ENCODE measurements at regions not wholly inside any gene's neighbourhood (a gene's known extent, or its start where the extent isn't known, plus 50 kb on each side); places are given as distances from the start of the nearest gene placed in this dataset.

DNA sequence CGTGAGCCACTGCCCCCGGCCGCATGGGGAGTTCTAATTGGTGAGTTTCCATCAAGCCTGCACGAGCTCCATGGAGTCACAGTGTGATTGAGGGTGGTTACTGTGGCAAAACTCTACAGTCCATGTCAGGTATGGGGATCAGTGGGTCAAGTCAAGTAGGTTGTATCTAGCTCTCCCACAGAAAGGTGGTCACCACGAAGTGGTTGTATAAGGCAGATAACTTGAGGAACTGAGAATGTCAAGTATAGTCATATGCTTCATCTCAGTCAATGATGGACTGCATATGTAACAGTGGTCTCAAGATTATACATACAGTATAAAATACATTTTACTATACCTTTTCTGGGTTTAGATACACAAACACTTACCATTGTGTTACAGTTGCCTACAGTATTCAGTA lies 348.6 kb upstream of the ZP4 start:
- TF ChIP-seq BACH2 (CRISPR knock-in tag; IDR thresholded peaks at IDR 0.05; ENCODE audit: borderline replicate concordance) (no peak), OSR1 (CRISPR knock-in tag; IDR thresholded peaks at IDR 0.05) (no peak), ESRRG (CRISPR knock-in tag; IDR thresholded peaks at IDR 0.05) (no peak), ZNF8 (CRISPR knock-in tag; IDR thresholded peaks at IDR 0.05) (no peak), PPARA (CRISPR knock-in tag; IDR thresholded peaks at IDR 0.05; ENCODE audit: borderline replicate concordance) (no peak), RARB (CRISPR knock-in tag; IDR thresholded peaks at IDR 0.05) (no peak), ZFP3 (CRISPR knock-in tag; IDR thresholded peaks at IDR 0.05) (no peak), SNAI2 (CRISPR knock-in tag; IDR thresholded peaks at IDR 0.05) (no peak), TOX (CRISPR knock-in tag; IDR thresholded peaks at IDR 0.05; ENCODE audit: borderline replicate concordance) (no peak), ARNTL (CRISPR knock-in tag; IDR thresholded peaks at IDR 0.05; ENCODE audit: borderline replicate concordance, low read depth) (no peak), ZNF70 (CRISPR knock-in tag; IDR thresholded peaks at IDR 0.05) (no peak), ZFP30 (CRISPR knock-in tag; IDR thresholded peaks at IDR 0.05) (no peak), TCF4 (CRISPR knock-in tag; IDR thresholded peaks at IDR 0.05; ENCODE audit: borderline replicate concordance) (no peak), ISL1 (CRISPR knock-in tag; IDR thresholded peaks at IDR 0.05) (no peak), ZNF565 (CRISPR knock-in tag; conservative IDR thresholded peaks at IDR 0.05; ENCODE audit: low read depth) (no peak)
- TF ChIP-seq, protein P1, sequence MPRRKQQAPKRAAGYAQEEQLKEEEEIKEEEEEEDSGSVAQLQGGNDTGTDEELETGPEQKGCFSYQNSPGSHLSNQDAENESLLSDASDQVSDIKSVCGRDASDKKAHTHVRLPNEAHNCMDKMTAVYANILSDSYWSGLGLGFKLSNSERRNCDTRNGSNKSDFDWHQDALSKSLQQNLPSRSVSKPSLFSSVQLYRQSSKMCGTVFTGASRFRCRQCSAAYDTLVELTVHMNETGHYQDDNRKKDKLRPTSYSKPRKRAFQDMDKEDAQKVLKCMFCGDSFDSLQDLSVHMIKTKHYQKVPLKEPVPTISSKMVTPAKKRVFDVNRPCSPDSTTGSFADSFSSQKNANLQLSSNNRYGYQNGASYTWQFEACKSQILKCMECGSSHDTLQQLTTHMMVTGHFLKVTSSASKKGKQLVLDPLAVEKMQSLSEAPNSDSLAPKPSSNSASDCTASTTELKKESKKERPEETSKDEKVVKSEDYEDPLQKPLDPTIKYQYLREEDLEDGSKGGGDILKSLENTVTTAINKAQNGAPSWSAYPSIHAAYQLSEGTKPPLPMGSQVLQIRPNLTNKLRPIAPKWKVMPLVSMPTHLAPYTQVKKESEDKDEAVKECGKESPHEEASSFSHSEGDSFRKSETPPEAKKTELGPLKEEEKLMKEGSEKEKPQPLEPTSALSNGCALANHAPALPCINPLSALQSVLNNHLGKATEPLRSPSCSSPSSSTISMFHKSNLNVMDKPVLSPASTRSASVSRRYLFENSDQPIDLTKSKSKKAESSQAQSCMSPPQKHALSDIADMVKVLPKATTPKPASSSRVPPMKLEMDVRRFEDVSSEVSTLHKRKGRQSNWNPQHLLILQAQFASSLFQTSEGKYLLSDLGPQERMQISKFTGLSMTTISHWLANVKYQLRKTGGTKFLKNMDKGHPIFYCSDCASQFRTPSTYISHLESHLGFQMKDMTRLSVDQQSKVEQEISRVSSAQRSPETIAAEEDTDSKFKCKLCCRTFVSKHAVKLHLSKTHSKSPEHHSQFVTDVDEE (CRISPR knock-in tag; IDR thresholded peaks at IDR 0.05), result no peak
- TF ChIP-seq, protein P2, sequence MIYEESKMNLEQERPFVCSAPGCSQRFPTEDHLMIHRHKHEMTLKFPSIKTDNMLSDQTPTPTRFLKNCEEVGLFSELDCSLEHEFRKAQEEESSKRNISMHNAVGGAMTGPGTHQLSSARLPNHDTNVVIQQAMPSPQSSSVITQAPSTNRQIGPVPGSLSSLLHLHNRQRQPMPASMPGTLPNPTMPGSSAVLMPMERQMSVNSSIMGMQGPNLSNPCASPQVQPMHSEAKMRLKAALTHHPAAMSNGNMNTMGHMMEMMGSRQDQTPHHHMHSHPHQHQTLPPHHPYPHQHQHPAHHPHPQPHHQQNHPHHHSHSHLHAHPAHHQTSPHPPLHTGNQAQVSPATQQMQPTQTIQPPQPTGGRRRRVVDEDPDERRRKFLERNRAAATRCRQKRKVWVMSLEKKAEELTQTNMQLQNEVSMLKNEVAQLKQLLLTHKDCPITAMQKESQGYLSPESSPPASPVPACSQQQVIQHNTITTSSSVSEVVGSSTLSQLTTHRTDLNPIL (CRISPR knock-in tag; IDR thresholded peaks at IDR 0.05; ENCODE audit: low read depth), result no peak
- TF ChIP-seq, protein P3, sequence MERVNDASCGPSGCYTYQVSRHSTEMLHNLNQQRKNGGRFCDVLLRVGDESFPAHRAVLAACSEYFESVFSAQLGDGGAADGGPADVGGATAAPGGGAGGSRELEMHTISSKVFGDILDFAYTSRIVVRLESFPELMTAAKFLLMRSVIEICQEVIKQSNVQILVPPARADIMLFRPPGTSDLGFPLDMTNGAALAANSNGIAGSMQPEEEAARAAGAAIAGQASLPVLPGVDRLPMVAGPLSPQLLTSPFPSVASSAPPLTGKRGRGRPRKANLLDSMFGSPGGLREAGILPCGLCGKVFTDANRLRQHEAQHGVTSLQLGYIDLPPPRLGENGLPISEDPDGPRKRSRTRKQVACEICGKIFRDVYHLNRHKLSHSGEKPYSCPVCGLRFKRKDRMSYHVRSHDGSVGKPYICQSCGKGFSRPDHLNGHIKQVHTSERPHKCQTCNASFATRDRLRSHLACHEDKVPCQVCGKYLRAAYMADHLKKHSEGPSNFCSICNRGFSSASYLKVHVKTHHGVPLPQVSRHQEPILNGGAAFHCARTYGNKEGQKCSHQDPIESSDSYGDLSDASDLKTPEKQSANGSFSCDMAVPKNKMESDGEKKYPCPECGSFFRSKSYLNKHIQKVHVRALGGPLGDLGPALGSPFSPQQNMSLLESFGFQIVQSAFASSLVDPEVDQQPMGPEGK (CRISPR knock-in tag; IDR thresholded peaks at IDR 0.05; ENCODE audit: borderline replicate concordance), result no peak
- TF ChIP-seq, protein P4, sequence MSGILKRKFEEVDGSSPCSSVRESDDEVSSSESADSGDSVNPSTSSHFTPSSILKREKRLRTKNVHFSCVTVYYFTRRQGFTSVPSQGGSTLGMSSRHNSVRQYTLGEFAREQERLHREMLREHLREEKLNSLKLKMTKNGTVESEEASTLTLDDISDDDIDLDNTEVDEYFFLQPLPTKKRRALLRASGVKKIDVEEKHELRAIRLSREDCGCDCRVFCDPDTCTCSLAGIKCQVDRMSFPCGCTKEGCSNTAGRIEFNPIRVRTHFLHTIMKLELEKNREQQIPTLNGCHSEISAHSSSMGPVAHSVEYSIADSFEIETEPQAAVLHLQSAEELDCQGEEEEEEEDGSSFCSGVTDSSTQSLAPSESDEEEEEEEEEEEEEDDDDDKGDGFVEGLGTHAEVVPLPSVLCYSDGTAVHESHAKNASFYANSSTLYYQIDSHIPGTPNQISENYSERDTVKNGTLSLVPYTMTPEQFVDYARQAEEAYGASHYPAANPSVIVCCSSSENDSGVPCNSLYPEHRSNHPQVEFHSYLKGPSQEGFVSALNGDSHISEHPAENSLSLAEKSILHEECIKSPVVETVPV (CRISPR knock-in tag; IDR thresholded peaks at IDR 0.05), result no peak
- TF ChIP-seq, protein P5, sequence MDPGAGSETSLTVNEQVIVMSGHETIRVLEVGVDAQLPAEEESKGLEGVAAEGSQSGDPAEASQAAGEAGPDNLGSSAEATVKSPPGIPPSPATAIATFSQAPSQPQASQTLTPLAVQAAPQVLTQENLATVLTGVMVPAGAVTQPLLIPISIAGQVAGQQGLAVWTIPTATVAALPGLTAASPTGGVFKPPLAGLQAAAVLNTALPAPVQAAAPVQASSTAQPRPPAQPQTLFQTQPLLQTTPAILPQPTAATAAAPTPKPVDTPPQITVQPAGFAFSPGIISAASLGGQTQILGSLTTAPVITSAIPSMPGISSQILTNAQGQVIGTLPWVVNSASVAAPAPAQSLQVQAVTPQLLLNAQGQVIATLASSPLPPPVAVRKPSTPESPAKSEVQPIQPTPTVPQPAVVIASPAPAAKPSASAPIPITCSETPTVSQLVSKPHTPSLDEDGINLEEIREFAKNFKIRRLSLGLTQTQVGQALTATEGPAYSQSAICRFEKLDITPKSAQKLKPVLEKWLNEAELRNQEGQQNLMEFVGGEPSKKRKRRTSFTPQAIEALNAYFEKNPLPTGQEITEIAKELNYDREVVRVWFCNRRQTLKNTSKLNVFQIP (CRISPR knock-in tag; IDR thresholded peaks at IDR 0.05; ENCODE audit: borderline replicate concordance, low read depth), result no peak
- no peak for ATAC-seq

DNA sequence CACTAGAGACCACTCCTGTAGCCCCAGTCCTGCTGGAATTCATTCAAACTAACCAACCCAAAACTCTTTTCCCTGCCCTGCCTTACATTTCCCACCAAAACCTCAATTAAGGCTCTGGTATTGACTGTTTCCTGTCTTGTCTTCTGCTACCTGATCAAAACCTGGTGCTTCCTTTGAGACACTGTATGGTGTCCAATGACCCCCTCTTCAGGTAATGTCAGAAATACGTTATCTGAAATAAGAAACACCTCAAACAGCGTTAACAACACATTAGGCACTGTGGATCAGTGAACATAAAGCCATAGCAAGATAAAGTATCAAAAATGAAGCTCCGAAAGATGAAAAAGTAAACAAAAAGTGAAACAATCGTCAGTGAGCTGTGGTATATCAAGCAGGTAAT lies 343.2 kb upstream of the ZP4 start:
- TF ChIP-seq SNAI2 (CRISPR knock-in tag; IDR thresholded peaks at IDR 0.05) (no peak), CSDC2 (CRISPR knock-in tag; IDR thresholded peaks at IDR 0.05) (no peak), TCF4 (CRISPR knock-in tag; IDR thresholded peaks at IDR 0.05; ENCODE audit: borderline replicate concordance) (no peak), PPARA (CRISPR knock-in tag; IDR thresholded peaks at IDR 0.05; ENCODE audit: borderline replicate concordance) (no peak), ZNF70 (CRISPR knock-in tag; IDR thresholded peaks at IDR 0.05) (no peak), ZNF8 (CRISPR knock-in tag; IDR thresholded peaks at IDR 0.05) (no peak), GLIS3 (CRISPR knock-in tag; IDR thresholded peaks at IDR 0.05) (no peak), ESRRG (CRISPR knock-in tag; IDR thresholded peaks at IDR 0.05) (no peak), OSR1 (CRISPR knock-in tag; IDR thresholded peaks at IDR 0.05) (no peak), ISL1 (CRISPR knock-in tag; IDR thresholded peaks at IDR 0.05) (no peak), TOX (CRISPR knock-in tag; IDR thresholded peaks at IDR 0.05; ENCODE audit: borderline replicate concordance) (no peak), RARB (CRISPR knock-in tag; IDR thresholded peaks at IDR 0.05) (no peak)
- TF ChIP-seq, protein P1 (CRISPR knock-in tag; IDR thresholded peaks at IDR 0.05), result no peak
- TF ChIP-seq, protein P3 (CRISPR knock-in tag; IDR thresholded peaks at IDR 0.05; ENCODE audit: borderline replicate concordance), result no peak
- ATAC-seq, result no peak

Data from SK-N-SH treated with all-trans-retinoic acid at 6 μM for 48 hours (cell line).